ENCODE measurements at regions not wholly inside any gene's neighbourhood (a gene's known extent, or its start where the extent isn't known, plus 50 kb on each side); places are given as distances from the start of the nearest gene placed in this dataset.

DNA sequence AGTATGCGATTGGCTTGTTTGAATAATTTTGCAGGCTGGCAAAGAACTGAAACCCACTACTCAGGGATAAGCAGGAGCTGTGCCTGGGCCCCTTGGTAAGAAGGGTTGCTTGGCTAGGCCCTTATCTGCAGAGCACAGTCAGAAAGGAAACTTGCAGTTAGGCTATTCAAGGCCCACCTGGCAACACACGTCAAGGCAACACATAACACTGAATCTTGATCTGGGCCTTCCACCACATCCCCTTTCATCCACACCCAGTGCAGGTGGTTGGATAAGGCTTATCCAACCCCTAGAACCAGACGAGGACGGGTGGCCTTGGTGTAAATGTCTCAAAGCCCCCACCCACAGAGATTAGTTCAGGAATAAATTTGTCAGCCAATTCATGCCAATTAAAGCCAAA, 72.8 kb upstream of the NEIL3 start:
- Histone ChIP-seq H3K36me3 (ENCODE audit: control insufficient read depth, insufficient read depth, low read length) (no peaks in the 10 kb centered on the region), H3K27me3 (ENCODE audit: control insufficient read depth, insufficient read depth, low read length) (no peaks in the 10 kb centered on the region), H3K4me3 (ENCODE audit: low read depth, low read length) (no peak overlapping the region)
- no peak for DNase-seq (ENCODE audit: low read depth)
- TF ChIP-seq, protein P1, sequence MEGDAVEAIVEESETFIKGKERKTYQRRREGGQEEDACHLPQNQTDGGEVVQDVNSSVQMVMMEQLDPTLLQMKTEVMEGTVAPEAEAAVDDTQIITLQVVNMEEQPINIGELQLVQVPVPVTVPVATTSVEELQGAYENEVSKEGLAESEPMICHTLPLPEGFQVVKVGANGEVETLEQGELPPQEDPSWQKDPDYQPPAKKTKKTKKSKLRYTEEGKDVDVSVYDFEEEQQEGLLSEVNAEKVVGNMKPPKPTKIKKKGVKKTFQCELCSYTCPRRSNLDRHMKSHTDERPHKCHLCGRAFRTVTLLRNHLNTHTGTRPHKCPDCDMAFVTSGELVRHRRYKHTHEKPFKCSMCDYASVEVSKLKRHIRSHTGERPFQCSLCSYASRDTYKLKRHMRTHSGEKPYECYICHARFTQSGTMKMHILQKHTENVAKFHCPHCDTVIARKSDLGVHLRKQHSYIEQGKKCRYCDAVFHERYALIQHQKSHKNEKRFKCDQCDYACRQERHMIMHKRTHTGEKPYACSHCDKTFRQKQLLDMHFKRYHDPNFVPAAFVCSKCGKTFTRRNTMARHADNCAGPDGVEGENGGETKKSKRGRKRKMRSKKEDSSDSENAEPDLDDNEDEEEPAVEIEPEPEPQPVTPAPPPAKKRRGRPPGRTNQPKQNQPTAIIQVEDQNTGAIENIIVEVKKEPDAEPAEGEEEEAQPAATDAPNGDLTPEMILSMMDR (IDR thresholded peaks at IDR 0.05; ENCODE audit: insufficient read depth, low read length, poor library complexity, severe bottlenecking) = no peak

DNA sequence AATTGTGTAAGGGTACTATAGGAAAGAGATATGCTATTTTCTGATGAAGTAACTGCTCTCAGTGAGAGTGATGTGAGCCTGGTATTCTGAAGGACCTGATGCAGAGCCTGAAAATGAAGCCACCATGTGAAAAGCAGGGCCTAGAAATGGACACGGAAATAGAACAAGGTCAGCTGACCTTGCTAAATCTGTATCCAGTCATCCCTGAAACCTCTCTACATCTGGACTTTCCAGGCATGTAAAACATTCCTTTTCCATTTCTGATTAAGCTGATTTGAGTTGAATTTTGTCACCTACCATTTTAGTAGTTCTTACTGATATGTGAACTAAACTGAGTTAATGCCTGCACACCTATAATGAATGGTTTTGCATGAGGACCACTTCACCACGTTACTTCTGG, 72.4 kb upstream of the NEIL3 start:
- TF ChIP-seq, protein P1 (IDR thresholded peaks at IDR 0.05; ENCODE audit: insufficient read depth, low read length, poor library complexity, severe bottlenecking) = no peak
- H3K36me3 ChIP-seq (ENCODE audit: control insufficient read depth, insufficient read depth, low read length) = no peaks in the 10 kb centered on the region
- H3K4me3 ChIP-seq (ENCODE audit: low read depth, low read length) = no peak overlapping the region
- H3K27me3 ChIP-seq (ENCODE audit: control insufficient read depth, insufficient read depth, low read length) = no peaks in the 10 kb centered on the region
- DNase-seq (ENCODE audit: low read depth) = no peak

GRCh38 chr4:177239477-177239876, 70.2 kb upstream of the NEIL3 start:
- TF ChIP-seq, protein P1 (IDR thresholded peaks at IDR 0.05; ENCODE audit: insufficient read depth, low read length, poor library complexity, severe bottlenecking) = no peak
- no peaks in the 10 kb centered on the region for H3K36me3 ChIP-seq (ENCODE audit: control insufficient read depth, insufficient read depth, low read length)
- no peak overlapping the region for H3K4me3 ChIP-seq (ENCODE audit: low read depth, low read length)
- no peak for DNase-seq (ENCODE audit: low read depth)
- no peaks in the 10 kb centered on the region for H3K27me3 ChIP-seq (ENCODE audit: control insufficient read depth, insufficient read depth, low read length)

- H3K36me3 ChIP-seq (ENCODE audit: control insufficient read depth, insufficient read depth, low read length) = no peaks in the 10 kb centered on the region
- DNase-seq (ENCODE audit: low read depth) = no peak
- H3K27me3 ChIP-seq (ENCODE audit: control insufficient read depth, insufficient read depth, low read length) = no peaks in the 10 kb centered on the region
- TF ChIP-seq, protein P1 (IDR thresholded peaks at IDR 0.05; ENCODE audit: insufficient read depth, low read length, poor library complexity, severe bottlenecking) = no peak
- H3K4me3 ChIP-seq (ENCODE audit: low read depth, low read length) = no peak overlapping the region
These were observed 69.8 kb upstream of the NEIL3 start for GRCh38 chr4:177239878-177240277.

DNA sequence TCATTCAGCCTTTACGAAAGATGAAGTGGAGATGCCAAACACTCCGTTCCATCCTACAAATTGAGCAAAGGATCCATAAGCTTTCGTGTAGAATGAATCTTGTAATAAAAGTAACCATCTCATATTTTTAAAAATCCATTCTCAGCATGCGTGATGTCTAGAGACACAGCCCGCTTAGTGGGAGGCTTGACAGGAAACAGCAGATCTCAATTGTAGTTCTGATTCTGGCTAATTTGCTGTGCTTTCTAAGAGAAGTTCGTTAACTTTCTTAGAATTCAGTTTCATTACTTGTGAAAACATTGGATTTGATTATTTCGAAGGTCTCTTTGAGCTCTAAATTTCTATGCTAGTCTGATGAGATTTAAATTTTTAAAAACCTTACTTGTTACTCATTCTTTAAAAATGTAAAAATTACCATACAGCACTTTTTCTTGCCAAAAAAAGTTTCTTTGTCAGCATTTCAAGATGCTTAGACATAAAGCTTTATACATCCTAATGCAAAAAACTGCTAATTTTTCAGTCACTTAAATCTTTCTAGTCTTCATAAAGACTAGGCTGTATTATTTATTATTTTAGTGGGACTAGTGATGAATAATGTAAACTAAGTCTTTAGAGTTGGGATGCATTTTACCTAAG, 66.9 kb upstream of the NEIL3 start:
- TF ChIP-seq, protein P1 (IDR thresholded peaks at IDR 0.05; ENCODE audit: insufficient read depth, low read length, poor library complexity, severe bottlenecking) = no peak
- Histone ChIP-seq H3K4me3 (ENCODE audit: low read depth, low read length) (no peak overlapping the region), H3K36me3 (ENCODE audit: control insufficient read depth, insufficient read depth, low read length) (no peaks in the 10 kb centered on the region), H3K27me3 (ENCODE audit: control insufficient read depth, insufficient read depth, low read length) (no peaks in the 10 kb centered on the region)
- DNase-seq (ENCODE audit: low read depth) = no peak
